Hypothalamus (tissue), 51 donors: ENCODE measurements at regions not wholly inside any gene's neighbourhood (a gene's known extent, or its start where the extent isn't known, plus 50 kb on each side); places are given as distances from the start of the nearest gene placed in this dataset.
"Not testable (repeated sequence)": the region's sequence is repeated elsewhere in the genome, so short reads cannot be mapped to it uniquely, and the experiment has no call there.

ENCODE experiments used
- DNase-seq, 51 donors: peaks; one replicate each; lab custom pipeline; 2025; lab: John Stamatoyannopoulos, UW

GRCh38 chr3:56958879-56959278 is 101.6 kb upstream of the SPATA12 start:
- no peak for DNase-seq

- no peak for DNase-seq
Measured at GRCh38 chr3:56957522-56957921, 102.9 kb upstream of the SPATA12 start.

- DNase-seq: no peak
Measured at GRCh38 chr3:56956906-56957305, 103.6 kb upstream of the SPATA12 start.

GRCh38 chr3:56955492-56956111 is 104.9 kb upstream of the SPATA12 start:
- DNase-seq: no peak

- no peak for DNase-seq
Measured at GRCh38 chr3:56954125-56954524, 106.3 kb upstream of the SPATA12 start.

- no peak for DNase-seq
Measured at GRCh38 chr3:56952846-56953245, 107.6 kb upstream of the SPATA12 start.

- DNase-seq: no peak
Measured at GRCh38 chr3:56952061-56952460, 108.4 kb upstream of the SPATA12 start.

GRCh38 chr3:56951366-56951765 is 109.1 kb upstream of the SPATA12 start:
- DNase-seq: no peak

GRCh38 chr3:56945378-56945777 is 115.1 kb upstream of the SPATA12 start:
- DNase-seq: not testable (repeated sequence)

- no peak for DNase-seq
Measured at GRCh38 chr3:56942523-56942922, 117.9 kb upstream of the SPATA12 start.

GRCh38 chr3:56940976-56941375 is 119.5 kb upstream of the SPATA12 start:
- no peak for DNase-seq

- DNase-seq: no peak
Measured at GRCh38 chr3:56940321-56940720, 120.1 kb upstream of the SPATA12 start.

GRCh38 chr3:56939834-56940233 is 120.6 kb upstream of the SPATA12 start:
- no peak for DNase-seq

- DNase-seq: no peak
Measured at GRCh38 chr3:56938530-56938929, 121.9 kb upstream of the SPATA12 start.

GRCh38 chr3:56937580-56937979 is 122.9 kb upstream of the SPATA12 start:
- no peak for DNase-seq

- no peak for DNase-seq
Measured at GRCh38 chr3:56935811-56936210, 124.7 kb upstream of the SPATA12 start.

- DNase-seq: not testable (repeated sequence)
Measured at GRCh38 chr3:56934481-56934880, 126.0 kb upstream of the SPATA12 start.

GRCh38 chr3:56933803-56934202 is 126.7 kb upstream of the SPATA12 start:
- no peak for DNase-seq

GRCh38 chr3:56932866-56933265 is 127.6 kb upstream of the SPATA12 start:
- DNase-seq: no peak

- DNase-seq: no peak
Measured at GRCh38 chr3:56931836-56932235, 128.6 kb upstream of the SPATA12 start.

GRCh38 chr3:56930706-56931105 is 129.0 kb upstream of the ARHGEF3 start:
- no peak for DNase-seq

- DNase-seq: no peak
Measured at GRCh38 chr3:56929809-56930615, 128.3 kb upstream of the ARHGEF3 start.
